Ovary (tissue), 3 donors: ENCODE measurements at regions not wholly inside any gene's neighbourhood (a gene's known extent, or its start where the extent isn't known, plus 50 kb on each side); places are given as distances from the start of the nearest gene placed in this dataset.

ENCODE experiments used
- CTCF ChIP-seq, 3 donors: fragments of 450-650 bp in 2 of 3; fragments of 200-600 bp in 1 of 3; IDR thresholded peaks; one replicate each; pipeline versions ENCODE4 v1.5.1 to v1.8.0; 2016 to 2022; ENCODE audit warnings: antibody characterized with exemption in 3 of 3, mild to moderate bottlenecking in 1 of 3
- POLR2A ChIP-seq: fragments of 450-650 bp; IDR thresholded peaks from one replicate; pipeline ENCODE4 v1.6.1; 2017; ENCODE audit warnings: antibody characterized with exemption, mild to moderate bottlenecking, moderate library complexity
- donor health status: DM: no; HTN: no; CAD: no.

DNA sequence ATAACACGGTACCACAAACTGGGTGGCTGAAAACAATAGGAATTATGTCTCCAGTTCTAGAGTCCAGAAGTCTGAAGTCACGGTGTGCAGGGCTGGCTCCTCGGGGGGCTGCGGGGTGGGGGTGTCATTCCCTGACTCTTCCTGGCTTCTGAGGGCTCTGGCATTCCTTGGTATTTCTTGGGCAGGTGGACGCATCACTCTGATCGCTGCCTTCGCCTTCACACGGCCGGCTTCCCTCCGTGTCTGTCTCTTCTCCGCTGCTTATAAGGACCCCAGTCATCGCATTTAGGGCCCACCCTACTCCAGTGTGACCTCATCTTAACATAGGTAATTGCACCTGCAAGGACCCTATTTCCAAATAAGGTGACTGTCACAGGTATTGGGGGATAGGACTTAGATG, 134.6 kb downstream of the CPZ start:
- TF ChIP-seq POLR2A: no peak
- no peak for TF ChIP-seq CTCF (IDR thresholded peaks at IDR 0.05)
